ENCODE measurements at regions not wholly inside any gene's neighbourhood (a gene's known extent, or its start where the extent isn't known, plus 50 kb on each side); places are given as distances from the start of the nearest gene placed in this dataset.

- no peak for DNase-seq (ENCODE audit: low read depth in 4 of 4, low spot score in 2 of 4)
These were observed 88.3 kb upstream of the TAF1B start for GRCh38 chr2:9755008-9755407.

- no peak for DNase-seq (ENCODE audit: low read depth in 4 of 4, low spot score in 2 of 4)
These were observed 87.6 kb upstream of the TAF1B start for GRCh38 chr2:9755638-9756037.

GRCh38 chr2:9756692-9757250, 86.5 kb upstream of the TAF1B start:
- DNase-seq (ENCODE audit: low read depth in 4 of 4, low spot score in 2 of 4) = no peak

GRCh38 chr2:9757501-9758264, 85.6 kb upstream of the TAF1B start:
- DNase-seq (ENCODE audit: low read depth in 4 of 4, low spot score in 2 of 4) = no peak

GRCh38 chr2:9758741-9759140, 84.5 kb upstream of the TAF1B start:
- no peak for DNase-seq (ENCODE audit: low read depth in 4 of 4, low spot score in 2 of 4)

- no peak for DNase-seq (ENCODE audit: low read depth in 4 of 4, low spot score in 2 of 4)
These were observed 83.0 kb upstream of the TAF1B start for GRCh38 chr2:9760069-9760901.

- DNase-seq (ENCODE audit: low read depth in 4 of 4, low spot score in 2 of 4) = no peak
These were observed 82.4 kb upstream of the TAF1B start for GRCh38 chr2:9760902-9761228.

- no peak for DNase-seq (ENCODE audit: low read depth in 4 of 4, low spot score in 2 of 4)
These were observed 81.7 kb upstream of the TAF1B start for GRCh38 chr2:9761577-9761976.

GRCh38 chr2:9762164-9762563, 81.1 kb upstream of the TAF1B start:
- DNase-seq (ENCODE audit: low read depth in 4 of 4, low spot score in 2 of 4) = no peak

- no peak for DNase-seq (ENCODE audit: low read depth in 4 of 4, low spot score in 2 of 4)
These were observed 80.3 kb upstream of the TAF1B start for GRCh38 chr2:9762941-9763340.

GRCh38 chr2:9763356-9764152, 79.7 kb upstream of the TAF1B start:
- no peak for DNase-seq (ENCODE audit: low read depth in 4 of 4, low spot score in 2 of 4)

- DNase-seq (ENCODE audit: low read depth in 4 of 4, low spot score in 2 of 4) = no peak
These were observed 79.0 kb upstream of the TAF1B start for GRCh38 chr2:9764153-9764778.

GRCh38 chr2:9765611-9766531, 77.4 kb upstream of the TAF1B start:
- DNase-seq (ENCODE audit: low read depth in 4 of 4, low spot score in 2 of 4) = no peak

- no peak for DNase-seq (ENCODE audit: low read depth in 4 of 4, low spot score in 2 of 4)
These were observed 75.5 kb upstream of the TAF1B start for GRCh38 chr2:9767656-9768281.

- no peak for DNase-seq (ENCODE audit: low read depth in 4 of 4, low spot score in 2 of 4)
These were observed 74.9 kb upstream of the TAF1B start for GRCh38 chr2:9768388-9768787.

GRCh38 chr2:9769171-9770005, 73.9 kb upstream of the TAF1B start:
- DNase-seq (ENCODE audit: low read depth in 4 of 4, low spot score in 2 of 4) = no peak

- no peak for DNase-seq (ENCODE audit: low read depth in 4 of 4, low spot score in 2 of 4)
These were observed 73.3 kb upstream of the TAF1B start for GRCh38 chr2:9770006-9770307.
